K562 (cell line): ENCODE measurements at regions not wholly inside any gene's neighbourhood (a gene's known extent, or its start where the extent isn't known, plus 50 kb on each side); places are given as distances from the start of the nearest gene placed in this dataset.
A peak's percentile ranks its signal among the peaks of the same experiment; 100 is the strongest.

Experiments
- ATAC-seq: fragments of 200-7000 bp; cut with Tn5 transposase; 3 replicates; pipeline ENCODE4 v1.9.1; 2020; ENCODE audit warnings: moderate library complexity
- BruUV-seq: library from RNA; stranded (reverse); fragments of 400-500 nt; replicated peaks from 2 replicates; lab custom pipeline; 2021; lab: Mats Ljungman, UMichigan
- CTCF ChIA-PET: fragments of 300-600 bp; formaldehyde crosslinking; extraction: SDS; loops from one replicate; lab custom pipeline; 2021; ENCODE audit warnings: low intra/inter-chr PET ratio; lab: Yijun Ruan, JAX
- POLR2A ChIA-PET: fragments of 300-600, 350-650 bp; sonication (Branson Sonifier 250); formaldehyde crosslinking; extraction: SDS; loops from one replicate; lab custom pipeline; 2021; ENCODE audit warnings: antibody characterized with exemption, inconsistent platforms; lab: Yijun Ruan, JAX
- DNase-seq, 4 experiments: peaks; one replicate each; pipeline versions ENCODE4 v3.0.0 to v3.0.0-alpha.2; 2011 to 2018; ENCODE audit warnings: low spot score in 3 of 4, mixed read lengths in 3 of 4; ENCODE audit errors: extremely low read depth in 1 of 4
- FAIRE-seq: peaks from 2 replicates; lab custom pipeline; 2011; peaks lifted over from hg19 to GRCh38; lab: Jason Lieb, UNC
- H2AFZ ChIP-seq: 2 replicates; pipeline ENCODE4 v1.6.0; 2011; ENCODE audit warnings: low read depth, low read length, control low read depth, inconsistent platforms
- H3K27ac ChIP-seq: fragments of 200-600 bp; 3 replicates; pipeline ENCODE4 v1.8.0; 2011; ENCODE audit warnings: low read depth, mild to moderate bottlenecking, control low read depth, inconsistent platforms, low read length, moderate library complexity, mixed read lengths; ENCODE audit errors: extremely low read depth
- H3K27me3 ChIP-seq, 2 experiments: fragments of 300-600 bp in 1 of 2; 2 replicates in 1 of 2; 3 replicates in 1 of 2; pipeline versions ENCODE4 v1.6.0 to v1.8.0; 2011; ENCODE audit warnings: inconsistent platforms in 2 of 2, low read length in 2 of 2, mild to moderate bottlenecking in 1 of 2, mixed read lengths in 1 of 2, moderate library complexity in 1 of 2; ENCODE audit not compliant: control insufficient read depth in 2 of 2, insufficient read depth in 2 of 2
- H3K36me3 ChIP-seq: fragments of 300-600 bp; 3 replicates; pipeline ENCODE4 v1.8.0; 2011; ENCODE audit warnings: mild to moderate bottlenecking, low read length, inconsistent platforms; ENCODE audit not compliant: control insufficient read depth, insufficient read depth
- H3K4me1 ChIP-seq, 2 experiments: fragments of 200-600 bp in 1 of 2; replicated peaks in 1 of 2; 2 replicates in 1 of 2; 3 replicates in 1 of 2; pipeline versions ENCODE4 v1.5.1 to v1.8.0; 2011; ENCODE audit warnings: inconsistent platforms in 2 of 2, low read length in 2 of 2, mild to moderate bottlenecking in 1 of 2, mixed read lengths in 1 of 2, moderate library complexity in 1 of 2; ENCODE audit not compliant: control insufficient read depth in 2 of 2, insufficient read depth in 2 of 2
- H3K4me2 ChIP-seq: 2 replicates; pipeline ENCODE4 v1.6.1; 2011; ENCODE audit warnings: low read length, control low read depth, inconsistent platforms, mixed read lengths; ENCODE audit not compliant: insufficient read depth
- H3K4me3 ChIP-seq: fragments of 200-600 bp; sonication (generic), shearing (Covaris generic); 2 replicates; pipeline ENCODE4 v1.5.1; 2016; ENCODE audit warnings: control low read depth, inconsistent platforms
- H3K79me2 ChIP-seq: fragments of 200-600 bp; 3 replicates; pipeline ENCODE4 v1.8.0; 2011; ENCODE audit warnings: low read length, inconsistent platforms; ENCODE audit not compliant: control insufficient read depth, insufficient read depth
- H3K9ac ChIP-seq, 2 experiments: 2 replicates each; pipeline versions ENCODE4 v1.6.0 to v1.6.1; 2011; ENCODE audit warnings: low read depth in 2 of 2, low read length in 2 of 2, control low read depth in 1 of 2, inconsistent platforms in 1 of 2, mild to moderate bottlenecking in 1 of 2, mixed read lengths in 1 of 2; ENCODE audit not compliant: insufficient read depth in 1 of 2
- H3K9me1 ChIP-seq: one replicate; pipeline ENCODE4 v1.6.0; 2011; ENCODE audit warnings: inconsistent platforms, mild to moderate bottlenecking, low read length, moderate library complexity; ENCODE audit not compliant: control insufficient read depth, insufficient read depth
- H3K9me3 ChIP-seq: replicated peaks from 2 replicates; pipeline ENCODE4 v1.5.1; 2011; ENCODE audit warnings: low read depth, low read length, inconsistent platforms; ENCODE audit not compliant: control insufficient read depth, insufficient read depth
- H4K20me1 ChIP-seq: replicated peaks from 2 replicates; pipeline ENCODE4 v1.6.1; 2011; ENCODE audit warnings: low read length, inconsistent platforms, mixed read lengths; ENCODE audit not compliant: control insufficient read depth, insufficient read depth
- ARHGAP35 ChIP-seq: fragments of 450-650 bp; IDR thresholded peaks from 2 replicates; pipeline ENCODE4 v1.6.1; 2018; ENCODE audit not compliant: partially characterized antibody
- DDX20 ChIP-seq: fragments of 450-650 bp; IDR thresholded peaks from 2 replicates; pipeline ENCODE4 v1.6.1; 2016; ENCODE audit warnings: missing genetic modification characterization, low read depth, mild to moderate bottlenecking, missing compliant biosample characterization, moderate library complexity
- MCM2 ChIP-seq: fragments of 450-650 bp; IDR thresholded peaks from 2 replicates; pipeline ENCODE4 v1.6.1; 2017; ENCODE audit warnings: low read depth, mild to moderate bottlenecking
- RAD21 ChIP-seq, 2 experiments: fragments of 250-450 bp in 1 of 2; fragments of 450-650 bp in 1 of 2; sonication (Bioruptor Pico) in 1 of 2; formaldehyde crosslinking in 1 of 2; IDR thresholded peaks in 1 of 2; conservative IDR thresholded peaks in 1 of 2; 2 replicates each; pipeline versions ENCODE4 v1.4.0 to v1.8.0; 2020 to 2022; ENCODE audit warnings: mild to moderate bottlenecking in 2 of 2, moderate library complexity in 1 of 2
- SNRNP70 ChIP-seq: fragments of 200-400 bp; formaldehyde crosslinking; optimal IDR thresholded peaks from 2 replicates; pipeline ENCODE3; 2017; ENCODE audit warnings: low read depth, low read length
- VEZF1 ChIP-seq: fragments of 200-800 bp; sonication (Bioruptor generic); IDR thresholded peaks from 2 replicates; pipeline ENCODE4 v1.6.1; 2017; ENCODE audit warnings: missing genetic modification characterization, missing compliant biosample characterization
- ZNF23 ChIP-seq: fragments of 250-450 bp; sonication (Bioruptor Pico); IDR thresholded peaks from 2 replicates; pipeline ENCODE4 v1.4.0; 2020; ENCODE audit warnings: mild to moderate bottlenecking
- WGBS: fragments of 100-300 bp; shearing (Covaris generic); methylation state at CpG from one replicate; pipeline ENCODE4 v1.1.6; 2016; ENCODE audit warnings: low coverage, mixed read lengths; ENCODE audit not compliant: insufficient coverage; ENCODE audit errors: missing lambda C conversion rate; 5-methylcytosine and 5-hydroxymethylcytosine counted together
- in situ Hi-C: fragments of 300-500 bp; cut with MboI; formaldehyde crosslinking; loops from 4 replicates; pipeline ENCODE4 v1.15.0; 2018; ENCODE audit warnings: inconsistent platforms, mixed read lengths
- intact Hi-C: fragments of 100-400 bp; cut with micrococcal nuclease; formaldehyde crosslinking; loops from 2 replicates; pipeline ENCODE4 v1.14.2; 2022

DNA sequence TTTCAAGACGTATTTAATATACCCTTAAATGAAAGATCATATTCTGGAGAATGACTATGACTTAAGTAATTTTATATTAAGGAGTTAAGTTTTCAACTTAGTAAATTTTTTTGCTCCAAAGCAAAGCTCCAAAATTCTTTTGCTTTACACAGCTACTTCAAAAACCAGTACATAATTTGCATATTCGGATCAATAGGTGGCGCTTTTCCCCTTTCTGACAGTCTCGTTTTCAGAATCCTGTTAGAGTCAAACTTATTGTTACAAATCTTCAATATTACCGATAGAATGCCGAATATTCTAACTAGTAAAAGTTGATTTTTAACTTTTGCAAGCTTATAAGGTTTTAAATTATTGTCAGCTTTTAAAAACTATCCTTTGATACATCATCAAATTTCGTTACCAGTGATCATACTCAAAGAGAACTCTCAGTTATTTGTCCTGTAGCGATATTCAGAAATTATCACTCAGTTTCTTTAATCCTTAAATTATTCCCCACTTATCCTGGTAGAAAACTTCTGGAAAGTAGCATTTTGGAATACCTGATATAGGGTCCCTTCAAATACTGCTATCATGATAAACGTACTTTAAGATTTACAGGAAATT, 852.7 kb upstream of the KLHL1 start:
- no peak for TF ChIP-seq DDX20 (tag)
- TF ChIP-seq RAD21 (CRISPR knock-in tag; conservative IDR thresholded peaks at IDR 0.05 in 1 of 2, IDR thresholded peaks at IDR 0.05 in 1 of 2) = peak; percentile 8 to 14; a peak in 2 of 4 replicates
- TF ChIP-seq, all 486 proteins: peak for 1
- no peaks in the 10 kb centered on the region for H3K9me1 ChIP-seq
- H3K9me3 ChIP-seq = no peaks in the 10 kb centered on the region
- H3K79me2 ChIP-seq = no peaks in the 10 kb centered on the region
- no peaks in the 10 kb centered on the region for H3K4me1 ChIP-seq
- no peak for ATAC-seq
- BruUV-seq = no TSS peak
- H3K4me2 ChIP-seq = no peak overlapping the region
- H3K36me3 ChIP-seq = no peaks in the 10 kb centered on the region
- no peaks in the 10 kb centered on the region for H3K27me3 ChIP-seq
- no peak overlapping the region for H3K9ac ChIP-seq
- H3K27ac ChIP-seq = no peak overlapping the region
- no peak for DNase-seq
- CTCF ChIA-PET = no interaction called here
- intact Hi-C loops = no loop called here
- POLR2A ChIA-PET = no interaction called here
- no peak overlapping the region for H3K4me3 ChIP-seq
- H4K20me1 ChIP-seq = no peaks in the 10 kb centered on the region
- 0% methylated on average over 6 of the region's 9 CpGs for WGBS
- no peak for FAIRE-seq
- H2AFZ ChIP-seq = no peak overlapping the region
- in situ Hi-C loops = no loop called here

- ATAC-seq = no peak
- no peak for DNase-seq
- no TSS peak for BruUV-seq
- POLR2A ChIA-PET = no interaction called here
- H3K9me1 ChIP-seq = no peaks in the 10 kb centered on the region
- H3K4me3 ChIP-seq = no peak overlapping the region
- H3K27ac ChIP-seq = no peak overlapping the region
- H3K9ac ChIP-seq = no peak overlapping the region
- in situ Hi-C loops (no loop called here), intact Hi-C loops (no loop called here)
- WGBS = 7% methylated on average over 4 of the region's 4 CpGs
- no peaks in the 10 kb centered on the region for H3K27me3 ChIP-seq
- no peaks in the 10 kb centered on the region for H3K79me2 ChIP-seq
- H2AFZ ChIP-seq = no peak overlapping the region
- no peaks in the 10 kb centered on the region for H3K4me1 ChIP-seq
- no peak for FAIRE-seq
- CTCF ChIA-PET = no interaction called here
- H3K9me3 ChIP-seq = no peaks in the 10 kb centered on the region
- TF ChIP-seq SNRNP70 = no peak
- no peak for TF ChIP-seq MCM2
- no peak for TF ChIP-seq VEZF1 (CRISPR knock-in tag)
- TF ChIP-seq ZNF23 (CRISPR knock-in tag) = no peak
- no peak for TF ChIP-seq ARHGAP35
- H3K4me2 ChIP-seq = no peak overlapping the region
- H3K36me3 ChIP-seq = no peaks in the 10 kb centered on the region
- H4K20me1 ChIP-seq = no peaks in the 10 kb centered on the region
These were observed 851.0 kb upstream of the KLHL1 start for GRCh38 chr13:70959035-70959775.
